Uterus (tissue), 2 donors: ENCODE measurements at regions not wholly inside any gene's neighbourhood (a gene's known extent, or its start where the extent isn't known, plus 50 kb on each side); places are given as distances from the start of the nearest gene placed in this dataset.

Experiments used
- POLR2A ChIP-seq, 2 donors: fragments of 450-650 bp; IDR thresholded peaks; one replicate each; pipeline ENCODE4 v1.6.1; 2016; ENCODE audit warnings: antibody characterized with exemption in 2 of 2, mild to moderate bottlenecking in 1 of 2, moderate library complexity in 1 of 2
- TF ChIP-seq, protein P1 (sequence below), 4 experiments: fragments of 200-600 bp in 2 of 4; fragments of 450-650 bp in 2 of 4; sonication (generic) in 2 of 4; IDR thresholded peaks; one replicate each; pipeline ENCODE4 v1.5.1; 2016 to 2019; ENCODE audit warnings: antibody characterized with exemption in 4 of 4, mild to moderate bottlenecking in 2 of 4, moderate library complexity in 1 of 4

- TF ChIP-seq, protein P1, sequence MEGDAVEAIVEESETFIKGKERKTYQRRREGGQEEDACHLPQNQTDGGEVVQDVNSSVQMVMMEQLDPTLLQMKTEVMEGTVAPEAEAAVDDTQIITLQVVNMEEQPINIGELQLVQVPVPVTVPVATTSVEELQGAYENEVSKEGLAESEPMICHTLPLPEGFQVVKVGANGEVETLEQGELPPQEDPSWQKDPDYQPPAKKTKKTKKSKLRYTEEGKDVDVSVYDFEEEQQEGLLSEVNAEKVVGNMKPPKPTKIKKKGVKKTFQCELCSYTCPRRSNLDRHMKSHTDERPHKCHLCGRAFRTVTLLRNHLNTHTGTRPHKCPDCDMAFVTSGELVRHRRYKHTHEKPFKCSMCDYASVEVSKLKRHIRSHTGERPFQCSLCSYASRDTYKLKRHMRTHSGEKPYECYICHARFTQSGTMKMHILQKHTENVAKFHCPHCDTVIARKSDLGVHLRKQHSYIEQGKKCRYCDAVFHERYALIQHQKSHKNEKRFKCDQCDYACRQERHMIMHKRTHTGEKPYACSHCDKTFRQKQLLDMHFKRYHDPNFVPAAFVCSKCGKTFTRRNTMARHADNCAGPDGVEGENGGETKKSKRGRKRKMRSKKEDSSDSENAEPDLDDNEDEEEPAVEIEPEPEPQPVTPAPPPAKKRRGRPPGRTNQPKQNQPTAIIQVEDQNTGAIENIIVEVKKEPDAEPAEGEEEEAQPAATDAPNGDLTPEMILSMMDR (IDR thresholded peaks at IDR 0.05): no peak
- no peak for TF ChIP-seq POLR2A (IDR thresholded peaks at IDR 0.05)
These were observed 144.9 kb downstream of the BARX1 start for GRCh38 chr9:93810028-93810971.
